ENCODE measurements at regions not wholly inside any gene's neighbourhood (a gene's known extent, or its start where the extent isn't known, plus 50 kb on each side); places are given as distances from the start of the nearest gene placed in this dataset.

GRCh38 chr1:216814576-216815259 lies 91.5 kb upstream of the ESRRG start:
- TF ChIP-seq CTCF (IDR thresholded peaks at IDR 0.05 in 2 of 3, conservative IDR thresholded peaks at IDR 0.05 in 1 of 3; ENCODE audit: control insufficient read depth in 2 of 3, extremely low read depth in 1 of 3, insufficient read depth in 1 of 3, low read depth in 3 of 3, low read length in 3 of 3) (no peak), MYC (IDR thresholded peaks at IDR 0.05; ENCODE audit: insufficient read depth, insufficient read length, insufficient replicate concordance, low read length, severe bottlenecking) (no peak), MEF2A (IDR thresholded peaks at IDR 0.05; ENCODE audit: insufficient read depth, low read depth, low read length) (no peak), MAX (IDR thresholded peaks at IDR 0.05; ENCODE audit: low read depth, low read length) (no peak), TAF1 (IDR thresholded peaks at IDR 0.05; ENCODE audit: borderline replicate concordance, low read depth, low read length) (no peak)

Data from GM12878 (cell line).